GDM1 (cell line): ENCODE measurements at regions not wholly inside any gene's neighbourhood (a gene's known extent, or its start where the extent isn't known, plus 50 kb on each side); places are given as distances from the start of the nearest gene placed in this dataset.

Experiments
- DNase-seq: peaks from one replicate; lab custom pipeline; 2025; lab: John Stamatoyannopoulos, UW

DNA sequence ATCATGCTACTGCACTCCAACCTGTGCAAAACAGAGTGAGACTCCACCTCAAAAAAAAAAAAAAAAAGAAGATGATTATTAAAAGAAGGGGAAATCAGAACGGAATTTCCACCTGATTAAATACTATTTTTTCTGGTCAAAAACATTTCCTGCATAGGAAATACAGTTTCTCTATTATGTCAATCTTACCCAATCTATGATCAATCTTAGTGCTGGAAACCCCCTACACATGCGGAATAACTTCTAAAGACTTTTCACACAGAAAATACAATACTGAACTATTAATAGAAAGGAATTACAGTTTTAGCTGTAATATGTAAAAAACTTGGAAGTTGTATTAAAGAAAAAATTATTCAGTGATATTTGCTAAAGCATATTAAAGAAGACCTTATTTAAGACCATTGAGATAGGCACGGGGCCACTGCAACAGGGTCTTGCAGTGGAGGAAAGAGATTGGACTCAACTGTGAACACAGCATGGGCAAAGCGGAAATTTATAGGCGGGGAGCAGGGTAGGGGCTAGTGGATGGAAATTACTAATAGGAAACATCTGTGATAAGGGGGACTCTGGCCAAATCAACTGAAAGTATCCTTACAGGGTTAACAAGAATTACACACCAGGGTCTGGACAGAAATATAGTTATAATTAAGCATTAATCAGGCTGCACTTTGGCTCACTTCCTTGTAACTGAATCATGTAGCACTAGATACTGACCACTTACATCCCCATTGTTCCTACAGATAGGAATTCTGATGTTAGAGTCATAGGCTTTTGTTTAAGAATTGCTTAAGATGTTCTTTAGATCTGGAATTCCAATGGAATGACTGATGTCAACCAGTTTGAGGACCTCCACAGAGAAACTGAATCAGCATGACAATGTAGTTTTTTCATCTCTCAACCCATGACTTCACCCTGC is 411.5 kb upstream of the DDI1 start:
- no peak for DNase-seq

DNA sequence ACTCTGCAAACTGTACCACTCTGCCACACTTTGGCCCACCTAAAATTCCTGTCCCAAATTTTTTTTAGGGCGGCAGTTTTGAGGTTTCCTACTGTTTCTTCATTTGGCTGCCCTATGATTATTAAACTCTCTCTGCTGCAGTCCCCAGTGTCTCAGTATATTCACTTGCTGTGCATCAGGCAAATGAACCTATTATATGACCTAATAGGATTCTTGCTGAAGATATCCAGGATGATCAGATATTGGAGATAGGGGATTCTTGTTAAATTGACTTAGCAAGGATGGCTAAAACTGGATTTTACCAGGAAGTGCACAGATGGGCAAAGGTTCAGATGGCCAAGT is 410.8 kb upstream of the DDI1 start:
- no peak for DNase-seq

DNA sequence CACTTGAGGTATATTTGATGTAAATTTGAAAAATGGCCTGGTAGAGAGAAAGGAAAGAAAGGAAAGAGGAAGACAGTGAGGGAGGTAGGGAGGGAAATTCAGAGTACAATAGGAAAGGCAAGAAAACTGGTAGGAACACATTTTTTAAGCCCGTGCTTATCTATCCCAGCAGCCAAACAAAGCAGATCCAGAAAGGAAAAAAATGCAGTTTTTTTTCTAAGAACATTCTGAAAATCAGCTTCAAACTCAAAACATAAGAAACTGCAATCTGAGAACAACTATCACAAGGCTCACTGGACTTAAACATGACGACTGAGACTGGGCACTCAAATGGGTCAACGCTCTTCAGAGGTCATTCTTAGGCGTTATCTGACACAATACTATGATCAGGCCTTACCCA is 408.3 kb upstream of the DDI1 start:
- DNase-seq, result no peak

DNA sequence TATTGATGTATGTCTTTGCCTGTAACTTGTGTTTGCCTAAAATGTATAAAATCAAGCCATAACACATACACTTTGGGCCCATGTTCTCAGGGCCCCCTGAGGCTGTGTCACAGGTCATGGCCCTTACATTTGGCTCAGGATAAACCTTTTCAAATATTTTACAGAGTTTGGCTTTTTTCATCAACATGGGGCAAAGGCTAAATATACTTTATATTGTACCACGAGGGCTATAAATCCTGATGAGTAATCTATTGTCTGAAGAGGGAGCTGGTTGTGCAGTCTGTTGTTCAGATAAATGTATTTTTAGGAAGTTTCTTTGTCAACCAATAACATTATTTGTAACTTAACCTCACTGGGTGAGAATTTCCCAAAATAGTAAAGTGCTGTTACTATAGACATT is 404.6 kb upstream of the DDI1 start:
- DNase-seq, result no peak

DNA sequence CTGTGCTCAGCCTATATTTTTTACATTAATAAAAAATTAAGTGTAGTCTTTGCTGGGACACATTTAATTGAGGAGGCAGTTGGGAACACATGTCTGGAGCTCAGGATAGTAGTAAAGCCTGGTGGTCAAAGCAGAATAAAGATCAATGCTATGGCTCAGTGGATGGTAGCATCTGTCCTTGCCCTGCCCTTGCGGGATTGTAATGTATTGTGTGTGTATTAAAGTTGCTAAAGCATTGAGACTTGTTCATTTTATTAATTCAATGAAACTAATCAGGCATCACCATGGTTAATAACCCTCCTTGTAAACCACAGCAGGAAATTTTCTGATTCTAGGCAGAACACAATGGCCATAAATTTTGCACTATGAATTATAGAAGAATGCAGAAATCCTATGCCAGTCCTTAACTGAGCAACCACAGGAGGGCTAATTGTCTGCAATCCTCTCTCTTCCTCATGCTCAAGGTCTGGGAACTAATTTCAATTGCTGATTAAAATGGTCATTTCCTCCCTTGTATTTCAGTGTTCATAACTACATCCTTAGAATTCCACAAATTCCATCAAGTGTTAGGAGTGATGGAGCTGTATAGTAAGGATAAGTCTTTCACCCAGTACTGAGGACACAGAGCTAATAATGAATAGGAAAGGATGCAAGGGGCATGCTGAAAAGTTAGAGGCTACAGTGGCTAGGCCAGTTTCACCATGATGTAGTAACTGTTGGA is 403.2 kb upstream of the DDI1 start:
- DNase-seq, result no peak

DNA sequence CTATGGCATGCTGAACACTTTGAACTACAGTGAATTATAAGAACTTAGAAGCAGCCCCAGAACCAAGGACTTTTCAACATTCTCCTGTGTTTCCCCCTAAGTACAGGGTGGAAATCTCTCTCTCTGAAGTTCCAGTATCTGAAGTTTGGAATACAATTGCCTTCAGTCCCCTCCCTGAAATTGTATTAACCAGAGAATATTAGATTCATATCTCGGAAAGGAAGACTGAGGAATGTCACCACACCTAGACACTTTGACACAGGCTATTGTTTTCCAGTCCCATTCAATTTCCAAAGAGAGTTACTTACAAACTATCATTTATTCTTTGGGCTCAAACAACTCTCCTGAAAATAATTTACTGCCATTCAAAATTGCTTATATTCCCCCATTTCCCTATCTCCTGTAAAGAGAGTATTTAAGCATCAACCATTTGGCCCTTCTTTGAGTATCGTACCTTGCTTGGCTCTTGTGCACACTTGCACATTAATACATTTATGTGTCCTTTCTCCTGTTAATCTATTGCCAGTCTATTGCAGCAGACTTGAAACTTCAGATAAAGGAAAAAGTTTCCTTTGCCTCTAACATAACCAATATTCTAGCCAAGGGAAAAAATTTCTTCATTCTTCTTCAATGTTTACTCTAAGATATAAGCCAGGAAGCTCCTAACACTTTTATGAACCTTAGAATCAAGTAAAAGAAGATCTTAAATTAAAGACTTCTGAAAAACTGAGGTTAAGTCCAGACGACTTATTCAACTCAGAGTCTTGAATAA is 402.4 kb upstream of the DDI1 start:
- no peak for DNase-seq

DNA sequence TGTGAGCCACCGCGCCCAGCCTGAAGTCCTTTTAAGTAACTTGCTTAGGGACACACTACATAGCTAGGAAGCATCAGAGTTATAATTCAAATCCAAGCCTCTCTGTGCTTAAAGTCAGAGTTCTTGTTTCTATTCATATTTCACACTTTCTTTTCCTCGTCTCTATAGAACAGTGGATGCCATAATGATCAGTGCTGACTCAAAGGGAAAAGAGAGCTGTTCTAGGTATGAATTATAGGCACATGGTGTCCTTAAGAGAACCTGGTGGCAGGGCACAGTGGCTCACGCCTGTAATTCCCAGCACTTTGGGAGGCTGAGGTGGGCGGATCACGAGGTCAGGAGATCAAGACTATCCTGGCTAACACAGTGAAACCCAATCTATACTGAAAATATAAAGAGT is 400.2 kb upstream of the DDI1 start:
- DNase-seq, result no peak

DNA sequence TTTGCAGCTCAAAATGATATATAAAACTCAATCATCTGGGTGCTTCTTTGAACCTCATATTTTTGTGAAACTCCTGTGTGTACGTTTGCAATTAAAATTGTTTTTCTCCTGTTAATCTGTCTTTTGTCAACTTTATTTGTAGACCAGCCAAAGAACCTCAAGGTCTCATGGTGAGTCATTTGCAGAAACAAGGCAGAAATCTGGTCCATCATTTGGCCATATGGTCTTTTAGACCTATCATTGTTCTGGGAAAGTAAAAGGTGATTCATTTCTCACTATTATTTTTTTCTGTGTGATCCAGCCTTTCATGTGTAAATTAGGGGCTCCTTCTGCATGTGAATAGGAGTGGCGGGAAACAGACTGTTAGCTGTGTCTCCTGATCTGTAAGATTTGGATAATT is 399.1 kb upstream of the DDI1 start:
- DNase-seq, result no peak

DNA sequence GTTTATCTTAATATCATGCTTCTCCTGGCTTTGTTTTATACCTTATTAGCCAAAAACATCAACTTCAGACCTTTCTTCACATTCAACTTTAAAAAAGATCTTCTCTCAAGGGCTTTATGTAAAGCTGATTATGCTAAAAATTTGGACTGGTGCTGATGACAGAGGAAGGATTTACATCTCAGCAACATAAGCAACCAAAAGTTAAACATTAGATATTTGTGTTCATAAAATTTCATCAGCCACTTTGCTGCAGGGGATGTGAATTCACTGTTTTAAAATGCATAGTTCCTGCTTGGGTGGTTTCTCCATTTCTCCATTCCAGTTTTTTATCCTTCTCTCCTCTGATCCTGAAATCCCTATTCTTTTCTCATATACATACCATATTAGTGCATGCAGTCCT is 398.6 kb upstream of the DDI1 start:
- DNase-seq, result no peak

DNA sequence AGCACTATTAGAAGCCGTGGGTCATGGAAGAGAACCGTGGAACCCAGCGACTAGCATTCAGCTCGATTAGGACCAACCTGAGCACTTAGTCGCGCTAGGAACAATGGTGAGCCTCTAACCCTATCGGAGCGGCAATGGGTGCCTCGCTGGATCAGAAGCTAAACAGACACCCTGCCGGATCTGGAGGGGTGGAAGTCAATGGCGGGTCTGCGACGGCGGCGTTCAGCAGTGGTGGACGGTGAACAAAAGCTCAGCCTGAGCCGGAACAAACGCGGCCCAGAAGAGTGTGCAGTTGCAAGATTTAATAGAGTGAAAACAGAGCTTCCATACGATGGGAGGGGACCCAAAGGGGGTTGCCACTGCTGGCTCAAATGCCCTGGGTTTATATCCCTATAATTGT is 391.8 kb upstream of the DDI1 start:
- no peak for DNase-seq

DNA sequence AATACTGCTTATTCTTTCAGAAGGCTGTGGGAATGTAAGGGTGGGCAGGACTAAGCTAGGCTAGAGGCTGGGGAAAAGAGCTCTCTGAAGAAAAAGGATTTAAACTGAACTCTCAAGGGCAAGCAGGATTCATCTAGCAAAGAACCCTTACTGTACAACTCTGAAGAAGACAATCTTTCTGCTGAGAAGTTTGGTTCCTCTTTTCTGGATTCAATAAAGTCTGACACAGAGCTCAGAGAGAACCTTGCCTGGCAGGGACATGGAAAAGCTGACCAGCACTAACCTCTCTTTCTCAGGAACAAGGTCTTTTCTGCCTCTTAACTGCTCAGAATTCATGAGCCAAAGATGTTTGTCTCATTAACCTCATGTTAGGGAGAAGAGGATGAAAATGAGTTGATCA is 388.4 kb upstream of the DDI1 start:
- no peak for DNase-seq

DNA sequence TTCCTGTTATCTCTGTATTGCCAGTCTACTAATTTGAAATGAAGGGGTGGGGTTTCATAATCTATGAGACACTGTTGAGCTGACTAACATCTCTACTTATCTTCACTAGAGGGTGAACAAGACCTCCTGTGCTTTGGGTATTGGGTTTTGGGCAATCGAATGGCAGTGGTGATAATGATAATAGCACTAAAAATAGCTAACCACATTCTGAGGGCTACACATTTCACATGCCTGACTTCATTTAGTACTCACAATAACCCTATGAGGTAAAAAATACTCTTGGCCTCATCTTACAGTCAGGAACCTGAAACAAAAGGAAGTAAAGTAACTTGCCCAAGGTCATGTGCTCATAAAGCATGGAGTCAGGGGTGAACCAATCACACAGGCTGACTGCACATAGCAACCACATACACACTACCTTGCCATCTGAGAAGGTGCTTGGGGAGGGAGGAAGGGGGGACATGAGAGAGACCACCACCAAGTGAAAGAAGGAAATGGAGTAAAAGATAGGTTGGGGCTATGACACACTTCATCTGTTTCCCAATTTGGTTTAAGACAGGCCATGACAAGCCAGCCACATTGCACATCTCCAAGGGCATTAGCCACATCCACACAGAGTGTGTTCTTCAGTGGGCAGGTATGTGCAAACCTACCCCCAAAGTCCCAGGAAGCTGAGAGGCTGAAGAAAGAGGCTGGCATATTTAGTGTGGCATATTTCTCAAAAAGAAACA is 387.6 kb upstream of the DDI1 start:
- no peak for DNase-seq

DNA sequence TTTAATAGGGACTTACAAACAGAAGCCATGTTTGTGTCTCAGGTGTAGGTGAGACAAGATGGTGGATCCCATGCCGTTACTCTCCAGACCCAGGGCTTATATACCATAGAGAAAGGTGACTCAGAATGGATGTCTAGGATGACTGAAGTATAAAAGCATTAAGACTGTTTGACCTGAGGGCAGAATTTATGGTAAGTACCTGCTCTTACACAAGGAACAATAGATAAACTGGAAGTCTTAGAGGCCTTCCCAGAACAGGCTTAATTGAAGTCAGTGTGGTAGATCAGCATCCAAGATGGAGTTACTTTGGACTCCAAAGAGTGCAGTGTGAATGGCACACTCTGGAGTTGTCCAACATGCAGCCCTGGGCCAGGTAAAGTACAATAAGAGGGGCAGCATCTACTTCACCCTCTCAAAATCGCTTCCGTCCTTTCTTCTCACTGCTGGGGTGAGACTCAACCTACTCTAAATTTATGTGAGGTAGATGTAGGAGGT is 387.0 kb upstream of the DDI1 start:
- DNase-seq, result no peak

DNA sequence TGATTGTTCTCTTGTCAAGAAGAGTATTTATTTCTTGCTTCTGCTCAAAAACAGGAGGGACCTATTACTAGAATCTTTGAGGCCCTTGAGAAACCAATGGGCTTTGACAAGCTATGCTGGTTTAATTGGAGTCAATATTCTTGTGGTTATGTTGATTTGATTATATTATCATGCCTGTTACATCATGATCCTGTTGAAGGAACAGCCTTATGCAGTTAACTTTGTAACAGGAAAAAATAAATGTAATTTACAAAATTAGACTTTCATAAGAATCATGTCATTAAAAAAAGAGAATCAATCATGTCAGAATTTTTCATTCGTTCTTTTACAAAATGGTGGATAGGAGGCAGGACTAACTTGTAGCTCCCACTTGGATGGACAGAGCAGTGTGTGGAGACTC is 386.1 kb upstream of the DDI1 start:
- DNase-seq, result no peak

DNA sequence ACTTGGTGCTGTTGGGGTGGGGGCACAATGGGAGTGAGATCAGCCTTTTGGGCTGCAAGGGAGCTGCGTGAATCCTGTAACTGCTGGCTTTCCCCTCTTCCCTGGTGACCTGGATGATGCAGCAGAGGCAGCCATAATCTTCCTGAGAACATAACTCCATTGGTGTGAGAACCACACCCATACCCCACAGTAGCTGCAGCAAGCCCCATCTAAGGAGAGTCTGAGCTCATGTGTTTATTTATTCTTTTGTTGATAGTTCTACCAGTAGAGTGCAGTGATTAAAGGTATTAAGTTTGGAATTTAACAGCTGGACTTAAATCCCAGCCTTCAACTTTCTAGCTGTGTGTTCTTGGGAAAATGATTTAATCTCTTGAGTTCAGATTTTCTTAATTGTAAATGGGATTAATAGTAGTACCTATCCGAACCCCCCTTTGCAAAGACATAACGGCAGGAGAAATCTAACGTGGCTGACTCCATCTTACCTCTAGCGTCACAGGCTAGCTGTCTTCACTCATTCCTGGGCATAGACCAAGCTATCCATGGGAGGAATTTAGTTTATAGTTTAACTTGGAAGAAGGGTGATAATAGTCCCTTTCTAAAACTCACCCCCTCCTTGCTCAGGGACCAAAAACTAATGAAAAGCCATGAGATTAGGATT is 385.0 kb upstream of the DDI1 start:
- no peak for DNase-seq

DNA sequence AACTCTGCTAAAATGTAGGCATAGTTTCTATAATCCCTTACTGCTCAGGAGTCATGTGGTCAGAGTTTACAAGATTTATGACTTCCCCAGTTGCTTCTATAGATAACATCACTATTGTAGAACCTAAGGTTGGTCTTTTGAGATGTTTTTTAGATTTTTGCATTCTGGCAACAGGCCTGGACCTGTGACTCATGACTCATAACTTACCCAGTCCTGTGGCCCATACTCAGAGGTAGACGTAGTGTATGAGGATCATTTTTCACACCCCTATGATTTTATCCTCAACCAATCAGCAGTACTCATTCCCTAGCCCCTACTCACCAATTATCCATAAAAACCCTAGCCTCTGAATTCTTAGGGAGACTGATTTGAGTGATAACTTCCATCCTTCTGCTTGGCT is 384.4 kb upstream of the DDI1 start:
- DNase-seq, result no peak

DNA sequence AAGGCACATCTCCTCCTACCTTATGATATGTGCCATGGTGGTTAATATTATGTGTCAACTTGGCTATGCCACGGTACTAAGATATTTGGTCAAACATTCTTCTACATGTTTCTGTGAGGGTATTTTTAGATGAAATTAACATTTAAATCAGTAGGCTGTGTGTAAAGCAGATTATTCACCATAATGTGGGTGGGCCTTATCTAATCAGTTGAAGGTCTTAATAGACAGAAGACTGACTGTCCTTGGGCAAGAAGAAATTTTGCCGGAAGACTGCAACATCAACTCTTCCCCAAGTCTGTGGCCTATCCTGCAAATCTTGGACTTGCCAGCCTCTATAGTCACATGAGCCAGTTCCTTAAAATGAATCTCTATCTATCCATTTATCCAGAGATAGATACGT is 380.1 kb upstream of the DDI1 start:
- no peak for DNase-seq

DNA sequence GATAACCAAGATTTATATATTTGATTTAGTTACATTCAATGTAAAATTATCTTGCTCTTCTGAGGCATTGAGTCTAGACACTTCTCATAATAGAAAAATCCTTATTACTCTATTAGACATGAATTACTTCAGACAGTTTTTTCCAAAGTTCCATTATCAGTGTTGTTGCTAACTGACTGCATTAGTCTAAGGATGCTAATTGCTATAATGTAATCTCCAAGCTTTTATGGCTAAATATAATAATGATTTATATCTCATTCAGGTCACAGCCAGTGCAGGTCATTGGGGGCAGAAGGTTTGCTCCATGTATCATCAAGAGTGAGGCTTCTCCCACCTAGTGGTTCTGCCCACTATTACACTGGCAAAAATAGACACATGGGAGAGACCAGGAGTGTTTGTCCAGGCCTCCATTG is 377.2 kb upstream of the DDI1 start:
- DNase-seq, result no peak

DNA sequence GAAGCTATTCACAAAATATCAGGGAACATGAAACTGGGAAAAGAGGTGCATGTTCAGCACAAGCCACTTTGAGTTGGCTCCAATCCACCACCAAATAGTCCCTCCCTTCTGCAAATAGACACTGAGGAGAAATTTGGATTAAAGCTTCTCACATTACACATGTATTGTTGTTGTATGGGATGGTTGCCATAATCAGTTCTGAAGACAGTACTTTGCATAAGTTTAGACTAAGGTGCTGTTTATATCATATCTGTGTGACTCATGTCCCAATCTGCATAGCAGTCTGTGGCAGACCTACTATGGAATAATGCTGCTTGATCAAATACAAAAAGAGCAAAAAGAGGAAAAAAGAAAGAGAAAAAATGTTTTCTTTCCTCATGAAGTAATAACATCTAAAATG is 376.7 kb upstream of the DDI1 start:
- no peak for DNase-seq

DNA sequence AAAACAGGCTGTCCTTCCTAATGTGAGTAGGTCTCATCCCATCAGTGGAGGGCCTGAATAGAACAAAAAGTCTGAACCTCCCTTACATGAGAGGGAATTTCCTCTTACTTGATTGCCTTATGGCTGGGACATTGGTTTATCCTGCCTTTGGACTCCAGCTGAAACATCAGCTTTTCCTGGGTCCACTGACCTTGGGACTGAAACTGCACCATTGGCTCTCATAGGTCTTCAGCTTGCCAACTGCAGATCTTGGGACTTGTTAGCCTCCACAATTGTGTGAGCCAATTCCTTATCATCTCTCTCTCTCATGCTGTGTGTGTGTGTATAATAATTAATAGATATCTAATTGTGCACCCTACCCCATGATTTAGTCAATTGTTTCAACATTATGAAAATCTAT is 375.3 kb upstream of the DDI1 start:
- DNase-seq, result no peak

DNA sequence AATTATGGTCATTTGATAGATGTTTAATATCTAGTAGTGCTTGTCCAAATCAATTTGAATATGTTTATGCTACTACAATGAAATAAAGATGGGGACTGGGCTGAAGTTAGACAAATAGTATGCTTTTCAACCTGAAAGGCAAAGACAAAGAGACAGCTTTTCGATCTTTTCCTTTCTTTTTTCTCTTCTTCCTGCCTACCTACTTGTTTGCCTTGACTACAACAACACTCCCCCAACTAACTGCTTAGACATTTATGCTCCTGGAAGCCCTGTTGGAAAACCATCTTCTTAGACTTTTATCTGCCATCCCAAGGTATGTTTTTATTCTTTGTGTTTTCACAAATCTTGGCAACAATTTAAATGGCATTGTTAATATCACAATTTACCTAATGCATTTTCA is 374.4 kb upstream of the DDI1 start:
- no peak for DNase-seq

DNA sequence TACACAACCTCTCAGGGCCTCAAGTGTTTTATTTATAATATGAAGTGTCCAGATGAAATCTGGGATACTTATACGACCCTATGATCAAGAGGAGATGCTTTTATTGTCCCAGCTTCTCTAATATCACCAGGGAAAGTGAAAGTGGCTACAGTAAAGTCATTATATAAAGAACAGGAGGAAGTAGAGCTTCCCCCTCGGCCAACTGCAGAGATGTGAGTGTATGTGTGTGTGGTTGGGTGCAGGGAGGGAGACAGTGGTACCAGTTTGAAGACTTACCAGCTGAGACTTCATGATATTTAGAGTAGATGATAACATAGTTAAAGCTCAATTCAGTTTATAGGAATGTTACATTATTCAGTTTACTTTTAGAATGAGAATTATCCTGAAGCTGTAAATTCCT is 373.6 kb upstream of the DDI1 start:
- DNase-seq, result peak; percentile 19
